ENCODE measurements at regions not wholly inside any gene's neighbourhood (a gene's known extent, or its start where the extent isn't known, plus 50 kb on each side); places are given as distances from the start of the nearest gene placed in this dataset.
"Not testable (repeated sequence)": the region's sequence is repeated elsewhere in the genome, so short reads cannot be mapped to it uniquely, and the experiment has no call there.

- no peak for DNase-seq (ENCODE audit: low read depth)
These were observed 214.6 kb upstream of the IGFBP7 start for GRCh38 chr4:57324673-57325307.

- no peak for DNase-seq (ENCODE audit: low read depth)
These were observed 210.7 kb upstream of the IGFBP7 start for GRCh38 chr4:57320849-57321248.

- DNase-seq (ENCODE audit: low read depth), result no peak
These were observed 210.0 kb upstream of the IGFBP7 start for GRCh38 chr4:57320217-57320616.

- DNase-seq (ENCODE audit: low read depth), result peak; percentile 34
These were observed 208.5 kb upstream of the IGFBP7 start for GRCh38 chr4:57318703-57319102.

GRCh38 chr4:57314636-57315035 is 204.5 kb upstream of the IGFBP7 start:
- DNase-seq (ENCODE audit: low read depth), result no peak

GRCh38 chr4:57312296-57312695 is 202.1 kb upstream of the IGFBP7 start:
- DNase-seq (ENCODE audit: low read depth), result no peak

GRCh38 chr4:57309658-57310057 is 199.5 kb upstream of the IGFBP7 start:
- DNase-seq (ENCODE audit: low read depth), result no peak

- DNase-seq (ENCODE audit: low read depth), result no peak
These were observed 198.1 kb upstream of the IGFBP7 start for GRCh38 chr4:57308301-57308700.

- no peak for DNase-seq (ENCODE audit: low read depth)
These were observed 195.7 kb upstream of the IGFBP7 start for GRCh38 chr4:57305836-57306235.

GRCh38 chr4:57303012-57303751 is 193.0 kb upstream of the IGFBP7 start:
- peak; percentile 18 for DNase-seq (ENCODE audit: low read depth)

GRCh38 chr4:57300300-57300699 is 190.1 kb upstream of the IGFBP7 start:
- DNase-seq (ENCODE audit: low read depth), result not testable (repeated sequence)

- peak; percentile 58 for DNase-seq (ENCODE audit: low read depth)
These were observed 181.7 kb upstream of the IGFBP7 start for GRCh38 chr4:57291911-57292310.

- DNase-seq (ENCODE audit: low read depth), result no peak
These were observed 177.8 kb upstream of the IGFBP7 start for GRCh38 chr4:57287687-57288604.

GRCh38 chr4:57282933-57283310 is 172.7 kb upstream of the IGFBP7 start:
- no peak for DNase-seq (ENCODE audit: low read depth)

- DNase-seq (ENCODE audit: low read depth), result no peak
These were observed 170.3 kb upstream of the IGFBP7 start for GRCh38 chr4:57280481-57280880.

- no peak for DNase-seq (ENCODE audit: low read depth)
These were observed 168.6 kb upstream of the IGFBP7 start for GRCh38 chr4:57278780-57279179.

GRCh38 chr4:57274082-57274481 is 163.9 kb upstream of the IGFBP7 start:
- no peak for DNase-seq (ENCODE audit: low read depth)

- DNase-seq (ENCODE audit: low read depth), result no peak
These were observed 160.2 kb upstream of the IGFBP7 start for GRCh38 chr4:57270346-57270745.

GRCh38 chr4:57265831-57266582 is 155.8 kb upstream of the IGFBP7 start:
- DNase-seq (ENCODE audit: low read depth), result peak; percentile 20

GRCh38 chr4:57254754-57255153 is 144.6 kb upstream of the IGFBP7 start:
- DNase-seq (ENCODE audit: low read depth), result no peak

GRCh38 chr4:57249083-57249482 is 138.9 kb upstream of the IGFBP7 start:
- DNase-seq (ENCODE audit: low read depth), result peak; percentile 61

- no peak for DNase-seq (ENCODE audit: low read depth)
These were observed 132.9 kb upstream of the IGFBP7 start for GRCh38 chr4:57243076-57243475.

Data from ELR (cell line).